Ecto neural progenitor cell (in vitro differentiated cells): ENCODE measurements at regions not wholly inside any gene's neighbourhood (a gene's known extent, or its start where the extent isn't known, plus 50 kb on each side); places are given as distances from the start of the nearest gene placed in this dataset.
"Not testable (repeated sequence)": the region's sequence is repeated elsewhere in the genome, so short reads cannot be mapped to it uniquely, and the experiment has no call there.

Source experiments
- DNase-seq: peaks from one replicate; pipeline ENCODE4 v3.0.0-alpha.2; 2018; ENCODE audit warnings: low spot score

- no peak for DNase-seq
These were observed 497.8 kb downstream of the PREX1 start for GRCh38 chr20:48329676-48330664.

DNA sequence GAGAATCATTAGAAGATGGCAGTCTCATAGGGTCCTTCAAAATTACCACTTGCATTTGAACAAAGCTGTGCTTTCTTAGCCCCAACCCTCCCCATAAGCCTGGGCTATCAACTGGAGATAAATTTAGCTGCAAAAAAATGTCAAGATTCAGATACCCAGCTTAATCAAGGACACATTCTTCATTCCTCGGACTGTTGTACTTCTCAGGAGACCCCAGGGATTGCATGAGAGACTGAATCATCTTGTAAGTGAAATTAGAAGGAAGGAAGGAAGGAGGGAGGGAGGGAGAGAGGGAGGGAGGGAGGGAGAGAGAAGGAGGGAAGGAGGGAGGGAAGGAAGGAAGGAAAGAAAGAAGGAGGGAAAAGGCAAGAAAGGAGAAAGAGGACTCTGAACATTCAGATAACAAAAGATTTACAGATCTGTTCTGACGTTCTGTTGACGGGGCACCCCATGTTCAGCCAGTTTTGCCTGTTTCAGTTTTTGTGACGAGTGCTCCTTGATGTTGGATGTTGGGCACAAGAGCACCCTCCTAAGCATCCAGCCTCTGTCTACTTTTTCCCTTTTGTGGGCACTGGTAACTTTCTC is 498.7 kb downstream of the PREX1 start:
- no peak for DNase-seq

GRCh38 chr20:48327848-48328247 is 500.0 kb downstream of the PREX1 start:
- not testable (repeated sequence) for DNase-seq

- DNase-seq = no peak
These were observed 500.9 kb downstream of the PREX1 start for GRCh38 chr20:48326868-48327267.

- DNase-seq = no peak
These were observed 501.4 kb downstream of the PREX1 start for GRCh38 chr20:48326434-48326691.

- DNase-seq = no peak
These were observed 502.0 kb downstream of the PREX1 start for GRCh38 chr20:48325656-48326433.

GRCh38 chr20:48324744-48325143 is 503.1 kb downstream of the PREX1 start:
- DNase-seq = no peak

DNA sequence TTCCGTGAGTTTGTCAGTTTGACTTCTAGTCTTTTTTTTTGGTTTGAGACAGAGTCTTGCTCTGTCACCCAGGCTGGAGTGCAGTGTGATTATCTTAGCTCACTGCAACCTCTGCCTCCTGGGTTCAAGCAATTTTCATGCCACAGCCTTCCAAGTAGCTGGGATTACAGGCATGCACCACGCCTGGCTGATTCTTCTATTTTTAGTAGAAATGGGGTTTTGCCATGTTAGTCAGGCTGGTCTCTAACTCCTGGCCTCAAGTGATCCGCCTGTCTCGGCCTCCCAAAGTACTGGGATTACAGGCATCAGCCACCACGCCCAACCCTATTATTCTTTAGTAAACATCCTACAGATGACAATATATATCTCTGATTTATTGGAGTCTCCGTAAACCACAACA is 506.5 kb downstream of the PREX1 start:
- no peak for DNase-seq

DNA sequence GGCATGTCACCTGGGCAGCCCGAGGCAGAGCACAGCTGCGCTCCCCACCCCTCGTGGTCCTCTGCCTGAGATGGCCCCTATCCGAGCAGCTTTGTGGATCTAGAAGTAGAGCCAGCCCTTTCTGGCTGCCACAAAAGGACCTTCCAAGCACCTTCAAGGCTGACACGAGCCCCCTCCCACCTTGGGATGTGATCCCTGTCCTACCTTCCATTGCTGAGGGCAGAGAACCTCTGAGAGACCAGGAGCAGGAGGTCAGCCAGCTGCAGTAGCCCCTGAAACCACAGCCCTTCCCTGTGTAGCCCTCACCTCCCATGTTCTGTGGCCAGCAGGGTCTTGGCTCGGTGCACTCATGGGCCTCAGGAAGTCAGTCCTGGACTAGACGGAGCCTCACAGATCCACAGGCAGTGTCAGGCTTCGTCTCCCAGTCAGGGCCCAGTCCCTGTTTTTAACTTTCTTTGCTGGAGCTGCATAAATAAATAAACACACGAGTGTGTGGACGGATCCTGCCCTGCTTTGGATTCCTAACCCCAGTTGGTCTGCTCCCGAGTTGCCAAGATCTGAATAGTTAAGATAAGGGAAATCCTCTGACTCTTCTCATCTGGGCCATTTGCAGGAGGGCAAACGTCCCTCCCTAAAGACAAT is 507.7 kb downstream of the PREX1 start:
- DNase-seq = no peak

GRCh38 chr20:48317578-48317977 is 510.2 kb downstream of the PREX1 start:
- no peak for DNase-seq

- DNase-seq = no peak
These were observed 512.7 kb downstream of the PREX1 start for GRCh38 chr20:48314925-48315592.

- DNase-seq = no peak
These were observed 514.5 kb downstream of the PREX1 start for GRCh38 chr20:48313324-48313723.

GRCh38 chr20:48311956-48312355 is 515.8 kb downstream of the PREX1 start:
- DNase-seq = no peak

DNA sequence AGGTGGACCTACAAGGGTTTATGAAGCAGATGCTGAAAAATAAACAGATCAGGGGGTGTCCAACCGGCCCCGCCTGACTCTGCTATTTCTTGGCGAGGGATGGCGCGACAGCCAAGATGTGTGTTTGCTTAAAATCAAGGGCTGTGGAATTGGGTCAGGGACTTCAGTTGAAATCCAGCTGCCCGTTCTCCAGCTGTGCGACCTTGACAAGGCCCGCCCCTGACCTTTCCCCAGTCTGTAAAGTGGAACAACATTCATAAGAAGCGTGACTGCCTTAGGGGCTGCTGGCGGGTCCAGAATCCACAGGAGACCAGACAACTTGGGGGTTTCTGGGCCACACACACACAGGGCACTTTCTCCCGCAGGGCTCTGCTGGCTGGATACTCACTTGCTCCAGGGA is 517.5 kb downstream of the PREX1 start:
- no peak for DNase-seq

GRCh38 chr20:48309293-48309692 is 518.5 kb downstream of the PREX1 start:
- DNase-seq = no peak

DNA sequence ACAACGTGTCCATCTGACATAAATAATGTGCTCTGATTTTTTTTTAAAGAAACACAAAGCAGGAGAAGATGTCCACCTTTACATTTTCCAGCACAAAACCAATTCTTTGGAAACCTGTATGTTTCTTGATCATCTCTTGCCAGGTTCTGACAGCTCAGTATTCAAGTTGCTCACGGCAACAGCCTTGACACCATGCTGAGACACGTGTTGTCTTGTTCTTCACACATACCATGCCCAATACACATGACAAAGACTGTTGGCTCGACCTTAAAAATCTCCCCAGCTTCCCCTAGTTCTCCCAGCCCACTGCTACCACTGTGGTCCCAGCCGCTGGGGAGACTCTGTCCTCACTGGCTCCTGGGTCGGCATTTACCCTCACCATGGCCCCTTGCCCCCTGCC is 518.9 kb downstream of the PREX1 start:
- no peak for DNase-seq

- no peak for DNase-seq
These were observed 519.5 kb downstream of the PREX1 start for GRCh38 chr20:48308232-48308781.

DNA sequence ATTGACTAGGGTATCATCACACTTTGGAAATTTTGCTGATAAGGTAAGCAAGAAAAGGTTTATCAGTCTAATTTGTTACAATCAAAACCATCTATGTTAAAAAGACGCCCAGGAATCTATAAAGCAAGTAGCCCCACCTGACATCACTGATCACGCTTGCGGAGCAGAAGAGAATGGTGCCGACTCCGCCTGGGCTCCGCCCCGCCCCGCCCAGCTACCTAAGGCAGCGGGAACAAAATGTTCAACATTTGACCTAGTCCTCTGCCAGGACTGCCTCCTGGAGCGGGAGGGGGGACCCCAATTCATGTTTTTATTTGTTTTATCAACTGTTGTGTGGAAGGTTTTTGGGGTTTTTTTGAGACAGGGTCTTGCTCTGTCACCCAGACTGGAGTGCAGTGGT is 520.5 kb downstream of the PREX1 start:
- no peak for DNase-seq

DNA sequence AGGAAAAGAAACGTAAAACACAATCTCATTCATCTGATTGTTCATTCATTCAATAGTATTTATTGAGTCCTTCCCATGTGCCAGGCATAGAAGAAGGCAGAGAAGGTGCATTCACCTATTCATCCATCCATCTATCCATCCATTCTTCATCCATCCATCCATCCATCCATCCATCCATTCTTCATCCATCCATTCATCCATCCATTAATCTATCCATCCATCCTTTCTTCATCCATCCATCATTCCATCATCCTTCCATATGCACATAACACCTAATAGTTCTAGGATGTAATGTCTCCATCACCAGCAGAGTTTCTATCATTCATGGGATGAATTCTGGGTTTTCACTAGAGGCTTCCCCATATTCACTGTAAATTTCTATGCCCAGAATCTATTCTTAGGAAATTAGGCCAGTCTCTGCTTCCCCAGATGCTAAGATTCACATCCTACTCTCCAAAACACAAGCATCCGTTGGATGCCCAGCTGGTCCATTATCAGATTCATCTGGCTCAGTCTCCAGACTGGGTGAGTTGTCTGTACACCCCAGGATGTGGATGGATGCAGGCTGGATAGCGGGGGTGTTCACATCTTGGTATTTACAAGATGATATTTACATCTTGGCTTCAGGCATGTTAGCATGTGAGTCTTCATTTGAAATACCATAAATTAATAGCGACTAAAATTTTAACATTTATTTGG is 517.7 kb upstream of the SULF2 start:
- DNase-seq = no peak

DNA sequence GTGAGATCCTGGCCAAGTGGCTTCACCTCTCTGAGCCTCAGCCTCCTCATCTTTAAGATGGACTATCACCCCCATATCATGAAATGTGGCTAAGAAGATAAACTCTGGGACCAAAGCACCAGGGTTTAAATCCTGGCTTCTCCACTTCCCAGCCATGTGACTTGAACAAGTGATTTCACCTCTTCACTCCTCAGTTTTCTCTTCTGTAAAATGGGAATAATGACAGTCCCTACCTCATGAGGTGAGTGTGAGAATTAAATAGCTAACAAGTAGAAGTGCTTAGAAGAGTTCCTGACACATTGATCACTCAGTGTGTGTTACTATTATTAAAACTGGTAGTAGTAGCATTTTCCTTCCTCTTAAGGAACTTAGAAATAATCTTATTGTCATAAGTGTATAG is 516.9 kb upstream of the SULF2 start:
- no peak for DNase-seq

DNA sequence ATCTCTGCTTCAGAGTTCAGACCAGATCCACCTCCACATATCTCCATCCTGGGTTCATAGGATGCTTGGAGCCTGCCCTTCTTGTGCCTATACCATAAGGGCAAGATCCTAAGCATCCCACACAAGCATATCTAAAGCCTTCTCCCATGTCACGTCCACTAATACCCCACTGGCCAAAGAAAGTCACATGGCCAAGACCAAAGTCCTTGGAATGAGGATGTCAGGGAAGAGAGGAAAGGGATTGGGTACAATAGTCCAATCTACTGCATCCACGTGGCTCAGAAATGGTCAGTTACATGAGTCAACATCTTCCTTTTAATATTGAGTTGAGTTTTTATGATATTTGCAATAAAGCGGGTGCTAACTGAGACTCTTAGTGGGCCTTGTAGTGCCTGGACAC is 515.9 kb upstream of the SULF2 start:
- DNase-seq = no peak
